Skeletal muscle tissue (tissue), 3 donors: ENCODE measurements at regions not wholly inside any gene's neighbourhood (a gene's known extent, or its start where the extent isn't known, plus 50 kb on each side); places are given as distances from the start of the nearest gene placed in this dataset.
"Not testable (repeated sequence)": the region's sequence is repeated elsewhere in the genome, so short reads cannot be mapped to it uniquely, and the experiment has no call there.

Experiments used
- H3K27ac ChIP-seq: one replicate; pipeline ENCODE4 v1.7.0; 2013; ENCODE audit warnings: mild to moderate bottlenecking, low read depth, low read length, inconsistent platforms
- H3K27me3 ChIP-seq, 3 donors: one replicate each; pipeline ENCODE4 v1.7.0; 2013; ENCODE audit warnings: low read length in 3 of 3; ENCODE audit not compliant: control insufficient read depth in 3 of 3, insufficient read depth in 3 of 3
- H3K36me3 ChIP-seq, 3 donors: one replicate each; pipeline ENCODE4 v1.7.0; 2013; ENCODE audit warnings: low read length in 3 of 3; ENCODE audit not compliant: control insufficient read depth in 3 of 3, insufficient read depth in 3 of 3
- H3K4me1 ChIP-seq, 3 donors: one replicate each; pipeline ENCODE4 v1.7.0; 2013; ENCODE audit warnings: low read length in 3 of 3, mild to moderate bottlenecking in 3 of 3; ENCODE audit not compliant: control insufficient read depth in 3 of 3, insufficient read depth in 3 of 3
- H3K4me3 ChIP-seq, 3 donors: one replicate each; pipeline ENCODE4 v1.7.0; 2013; ENCODE audit warnings: low read length in 3 of 3
- H3K9ac ChIP-seq, 3 donors: one replicate each; pipeline ENCODE4 v1.7.0; 2013; ENCODE audit warnings: low read length in 3 of 3, mild to moderate bottlenecking in 3 of 3, moderate library complexity in 2 of 3, low read depth in 1 of 3
- H3K9me3 ChIP-seq, 3 donors: one replicate each; pipeline ENCODE4 v1.7.0; 2013; ENCODE audit warnings: low read length in 3 of 3; ENCODE audit not compliant: control insufficient read depth in 3 of 3
- donor health status: Osteomylitis.

DNA sequence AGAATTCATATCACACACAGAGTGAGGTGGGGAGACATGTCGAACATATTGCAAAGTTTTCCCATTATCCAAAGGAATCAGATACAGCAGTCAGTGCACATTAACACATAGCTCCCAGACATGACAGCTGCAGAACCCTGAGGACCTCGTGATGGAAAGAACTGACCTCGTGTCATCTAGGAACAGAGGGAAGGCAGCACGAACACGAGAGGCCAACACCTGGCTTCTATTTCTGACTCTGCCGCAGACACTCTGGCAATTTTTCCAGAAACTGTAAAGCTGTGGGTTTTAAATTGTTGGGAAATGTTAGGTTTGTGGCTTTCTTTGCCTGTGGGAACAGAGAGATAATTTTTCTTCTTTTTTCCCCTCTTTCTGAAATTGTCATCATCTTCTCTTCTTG lies 315.0 kb upstream of the PIK3R1 start:
- H3K27ac ChIP-seq: no peak overlapping the region

DNA sequence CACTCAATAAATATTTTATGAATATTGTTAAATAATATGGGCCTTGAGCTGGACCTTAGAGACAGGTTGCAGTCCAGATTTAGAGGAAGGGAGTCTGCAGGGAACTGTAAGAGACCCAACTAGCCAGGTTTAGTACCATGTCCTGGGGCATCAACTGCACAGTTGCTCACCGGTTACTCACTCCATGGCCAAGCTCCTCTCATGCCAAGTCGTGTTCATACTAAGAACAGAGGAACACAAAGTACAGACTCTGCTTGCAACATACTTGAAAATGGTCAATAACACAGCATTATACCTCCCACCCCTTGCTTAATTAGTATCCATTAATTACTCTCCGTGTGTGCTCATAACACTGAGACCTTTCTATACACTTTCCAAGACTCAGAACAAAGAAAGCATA lies 317.6 kb upstream of the PIK3R1 start:
- no peaks in the 10 kb centered on the region for H3K9me3 ChIP-seq
- H3K27ac ChIP-seq: no peak overlapping the region

More for the DNA sequence above, 315.0 kb upstream of the PIK3R1 start:
- no peaks in the 10 kb centered on the region for H3K27me3 ChIP-seq
- peaks cover 5 to 10% (median 9%) of the 10 kb centered on the region in 3 donors for H3K4me1 ChIP-seq
- H3K9me3 ChIP-seq: no peaks in the 10 kb centered on the region
- H3K9ac ChIP-seq: no peak overlapping the region
- H3K4me3 ChIP-seq: no peak overlapping the region
- no peaks in the 10 kb centered on the region for H3K36me3 ChIP-seq

DNA sequence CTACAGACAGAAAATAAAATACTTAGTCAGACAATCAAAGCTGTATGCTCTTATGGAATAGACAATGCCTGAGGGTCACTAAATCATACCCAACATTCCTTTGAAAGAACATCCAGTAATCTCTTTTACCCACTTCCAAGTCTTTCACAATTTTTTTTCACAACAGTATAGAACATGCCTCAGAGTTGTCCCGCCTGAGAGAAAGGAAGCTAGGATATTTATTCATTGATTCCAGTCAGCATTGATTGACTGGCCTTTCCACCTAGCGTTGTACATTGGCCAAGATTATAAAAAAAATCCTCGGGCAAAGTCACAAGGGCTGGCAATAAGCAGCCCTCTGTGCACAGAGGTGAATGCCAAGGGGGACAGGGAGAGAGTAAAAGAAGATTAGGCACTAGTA lies 318.1 kb upstream of the PIK3R1 start:
- Histone ChIP-seq H3K36me3 (no peaks in the 10 kb centered on the region), H3K9me3 (no peaks in the 10 kb centered on the region), H3K4me3 (no peak overlapping the region), H3K27ac (no peak overlapping the region), H3K27me3 (no peaks in the 10 kb centered on the region), H3K9ac (no peak overlapping the region), H3K4me1 (peaks cover 5 to 10% (median 9%) of the 10 kb centered on the region in 3 donors)

More for the DNA sequence above, 317.6 kb upstream of the PIK3R1 start:
- H3K36me3 ChIP-seq: no peaks in the 10 kb centered on the region
- peaks cover 5 to 10% (median 9%) of the 10 kb centered on the region in 3 donors for H3K4me1 ChIP-seq
- no peak overlapping the region for H3K9ac ChIP-seq
- no peaks in the 10 kb centered on the region for H3K27me3 ChIP-seq
- H3K4me3 ChIP-seq: no peak overlapping the region

DNA sequence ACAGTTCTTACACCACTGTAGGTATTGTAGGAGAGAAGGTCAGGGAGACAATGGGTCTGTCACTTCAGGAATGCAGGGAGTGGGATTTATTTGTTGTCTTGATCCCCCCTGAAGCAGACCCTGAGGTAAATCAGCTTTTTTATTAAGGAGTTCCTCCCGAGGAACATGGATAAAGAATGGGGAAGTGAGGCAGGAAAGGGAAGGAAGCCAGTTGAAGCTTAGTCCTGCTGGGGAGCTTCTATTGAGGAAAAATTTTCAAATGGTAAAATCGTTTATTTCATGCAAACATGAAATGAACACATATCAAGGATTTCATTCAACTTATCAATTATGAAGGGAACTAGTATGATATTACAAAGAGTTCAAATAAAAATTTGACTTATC lies 318.6 kb upstream of the PIK3R1 start:
- Histone ChIP-seq H3K9ac (no peak overlapping the region), H3K9me3 (no peaks in the 10 kb centered on the region), H3K4me1 (peaks cover 5 to 10% (median 9%) of the 10 kb centered on the region in 3 donors), H3K27me3 (no peaks in the 10 kb centered on the region), H3K36me3 (no peaks in the 10 kb centered on the region), H3K4me3 (no peak overlapping the region), H3K27ac (no peak overlapping the region)

DNA sequence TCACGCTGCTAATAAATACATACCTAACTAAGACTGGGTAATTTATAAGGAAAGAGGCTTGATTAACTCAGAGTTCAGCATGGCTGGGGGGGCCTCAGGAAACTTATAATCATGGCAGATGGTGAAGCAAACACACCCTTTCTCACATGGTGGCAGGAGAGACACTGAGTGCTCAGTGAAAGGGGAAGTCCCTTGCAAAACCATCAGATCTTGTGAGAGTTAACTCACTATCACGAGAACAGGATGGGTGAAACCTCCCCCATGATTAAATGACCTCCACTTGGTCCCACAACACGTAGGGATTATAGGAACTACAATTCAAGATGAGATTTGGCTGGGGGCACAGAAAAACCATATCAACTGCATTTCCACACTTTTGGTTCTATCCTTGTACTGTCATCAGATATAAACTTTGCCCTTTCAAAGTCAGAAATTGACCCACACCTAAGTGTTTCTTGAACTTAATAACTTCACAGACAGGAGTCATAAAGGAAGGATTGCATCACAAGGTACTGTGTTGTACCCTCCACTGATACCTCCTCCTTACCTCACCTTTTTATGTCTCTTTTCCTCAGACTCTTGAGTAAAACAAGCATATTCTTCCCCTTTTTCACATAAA lies 319.1 kb upstream of the PIK3R1 start:
- no peak overlapping the region for H3K9ac ChIP-seq
- no peaks in the 10 kb centered on the region for H3K9me3 ChIP-seq
- no peak overlapping the region for H3K27ac ChIP-seq
- H3K4me1 ChIP-seq: peaks cover 5 to 10% (median 9%) of the 10 kb centered on the region in 3 donors
- no peaks in the 10 kb centered on the region for H3K27me3 ChIP-seq
- H3K36me3 ChIP-seq: no peaks in the 10 kb centered on the region
- H3K4me3 ChIP-seq: no peak overlapping the region

DNA sequence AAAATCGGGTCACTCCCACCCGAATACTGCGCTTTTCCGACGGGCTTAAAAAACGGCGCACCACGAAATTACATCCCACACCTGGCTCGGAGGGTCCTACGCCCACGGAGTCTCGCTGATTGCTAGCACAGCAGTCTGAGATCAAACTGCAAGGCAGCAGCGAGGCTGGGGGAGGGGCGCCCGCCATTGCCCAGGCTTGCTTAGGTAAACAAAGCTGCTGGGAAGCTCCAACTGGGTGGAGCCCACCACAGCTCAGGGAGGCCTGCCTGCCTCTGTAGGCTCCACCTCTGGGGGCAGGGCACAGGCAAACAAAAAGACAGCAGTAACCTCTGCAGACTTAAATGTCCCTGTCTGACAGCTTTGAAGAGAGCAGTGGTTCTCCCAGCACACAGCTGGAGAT lies 325.7 kb upstream of the PIK3R1 start:
- H3K36me3 ChIP-seq, H3K9ac ChIP-seq, H3K4me1 ChIP-seq, H3K27ac ChIP-seq, H3K4me3 ChIP-seq, H3K9me3 ChIP-seq, H3K27me3 ChIP-seq: not testable (repeated sequence)

DNA sequence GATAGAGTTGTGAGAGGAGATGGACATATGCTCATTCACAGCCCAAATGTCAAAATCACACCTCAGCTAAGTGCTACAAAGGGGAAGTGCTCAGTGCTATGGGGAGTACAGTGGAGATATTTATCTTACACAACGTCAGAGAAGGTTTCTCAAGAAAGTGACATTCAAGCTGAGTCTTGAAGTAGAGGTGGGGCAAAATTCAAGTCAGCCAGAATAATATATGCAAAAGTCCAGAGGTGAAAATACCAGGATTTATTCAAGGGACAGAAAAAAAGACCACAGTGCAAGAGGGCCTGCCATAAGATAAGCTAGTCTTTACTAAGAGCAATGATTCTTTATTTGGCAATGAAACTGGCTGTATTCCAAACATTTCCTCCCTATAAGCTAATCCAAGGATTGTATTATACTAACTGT lies 327.8 kb upstream of the PIK3R1 start:
- Histone ChIP-seq H3K27ac (no peak overlapping the region), H3K36me3 (no peaks in the 10 kb centered on the region), H3K9me3 (no peaks in the 10 kb centered on the region), H3K9ac (no peak overlapping the region), H3K4me1 (no peaks in the 10 kb centered on the region), H3K27me3 (no peaks in the 10 kb centered on the region), H3K4me3 (no peak overlapping the region)

DNA sequence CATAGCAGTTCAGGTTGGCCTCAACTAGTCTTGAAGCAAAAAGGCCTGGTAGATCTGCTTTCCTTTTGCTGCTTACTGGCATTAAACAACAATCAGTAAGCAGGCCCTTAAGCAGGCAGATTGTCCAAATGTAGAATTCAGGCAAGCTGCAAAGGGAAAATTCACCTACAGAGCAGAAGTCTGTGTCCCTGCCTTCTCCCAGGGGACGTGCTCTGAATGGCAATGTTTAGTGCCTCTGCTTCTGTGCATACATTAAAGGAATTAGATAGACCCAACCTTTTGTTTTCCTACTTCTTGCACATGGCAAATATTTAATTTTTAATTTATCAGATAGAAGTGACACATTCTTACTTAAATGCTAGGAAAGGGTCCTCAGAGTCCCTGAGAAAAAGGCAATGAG lies 328.8 kb upstream of the PIK3R1 start:
- H3K4me3 ChIP-seq: no peak overlapping the region
- H3K9ac ChIP-seq: no peak overlapping the region
- H3K27ac ChIP-seq: no peak overlapping the region
- H3K4me1 ChIP-seq: no peaks in the 10 kb centered on the region
- no peaks in the 10 kb centered on the region for H3K9me3 ChIP-seq
- H3K36me3 ChIP-seq: no peaks in the 10 kb centered on the region
- no peaks in the 10 kb centered on the region for H3K27me3 ChIP-seq

DNA sequence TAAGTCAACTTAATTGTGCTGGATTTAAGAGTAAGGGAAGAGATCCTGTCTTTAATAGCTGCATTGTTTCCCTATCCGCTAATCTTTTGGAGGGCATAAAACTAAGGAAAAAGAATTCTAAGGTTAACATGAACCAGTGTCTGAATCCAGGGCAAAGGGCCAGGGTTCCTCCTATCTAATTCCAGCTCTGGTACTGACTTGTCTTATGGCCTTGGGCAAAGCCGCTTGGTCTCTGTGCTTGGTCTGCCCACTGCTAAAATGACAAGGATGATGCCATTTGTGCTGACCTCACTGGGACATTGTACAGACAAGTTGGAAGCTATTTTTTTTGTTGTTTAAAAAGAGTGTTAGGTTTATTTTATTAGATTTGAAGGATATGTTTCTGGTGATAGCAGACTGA lies 334.7 kb upstream of the PIK3R1 start:
- no peak overlapping the region for H3K9ac ChIP-seq
- H3K27ac ChIP-seq: no peak overlapping the region
- H3K4me3 ChIP-seq: no peak overlapping the region
- H3K36me3 ChIP-seq: no peaks in the 10 kb centered on the region
- no peaks in the 10 kb centered on the region for H3K9me3 ChIP-seq
- H3K27me3 ChIP-seq: no peaks in the 10 kb centered on the region
- no peaks in the 10 kb centered on the region for H3K4me1 ChIP-seq

DNA sequence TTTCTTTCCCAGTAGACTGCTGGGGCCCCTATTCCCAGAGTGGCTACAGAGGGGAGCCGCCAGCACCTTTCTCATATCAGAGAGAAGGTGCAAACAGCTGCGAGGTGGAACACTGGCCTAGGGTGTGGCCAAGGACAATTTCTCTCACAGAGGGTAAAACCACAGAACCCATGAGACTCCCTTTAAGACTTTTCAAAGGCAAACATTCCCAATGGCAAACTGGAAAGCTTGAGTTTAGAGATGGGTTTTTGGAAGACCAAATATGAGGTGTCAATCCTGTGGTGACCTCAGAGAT lies 335.1 kb upstream of the PIK3R1 start:
- Histone ChIP-seq H3K27ac (no peak overlapping the region), H3K9ac (no peak overlapping the region), H3K4me1 (no peaks in the 10 kb centered on the region), H3K9me3 (no peaks in the 10 kb centered on the region), H3K36me3 (no peaks in the 10 kb centered on the region), H3K27me3 (no peaks in the 10 kb centered on the region), H3K4me3 (no peak overlapping the region)
